Activated CD4-positive, alpha-beta T cell treated with anti-CD3 and anti-CD28 coated beads for 24 hours (primary cell): ENCODE measurements at regions not wholly inside any gene's neighbourhood (a gene's known extent, or its start where the extent isn't known, plus 50 kb on each side); places are given as distances from the start of the nearest gene placed in this dataset.

Source experiments
- DNase-seq, 2 donors: peaks; one replicate each; pipeline ENCODE4 v3.0.0-alpha.2; 2020; ENCODE audit warnings: low read depth in 2 of 2

- DNase-seq = no peak
These were observed 312.3 kb downstream of the HAO1 start for GRCh38 chr20:7627734-7628663.

- no peak for DNase-seq
These were observed 310.4 kb downstream of the HAO1 start for GRCh38 chr20:7629880-7630279.

GRCh38 chr20:7637184-7637583 lies 303.1 kb downstream of the HAO1 start:
- DNase-seq = no peak

GRCh38 chr20:7650086-7650879 lies 290.0 kb downstream of the HAO1 start:
- no peak for DNase-seq

- no peak for DNase-seq
These were observed 286.0 kb downstream of the HAO1 start for GRCh38 chr20:7654231-7654630.

- DNase-seq = no peak
These were observed 283.4 kb downstream of the HAO1 start for GRCh38 chr20:7656687-7657467.

GRCh38 chr20:7657569-7657968 lies 282.7 kb downstream of the HAO1 start:
- no peak for DNase-seq

GRCh38 chr20:7660165-7660564 lies 280.1 kb downstream of the HAO1 start:
- DNase-seq = no peak

- no peak for DNase-seq
These were observed 274.9 kb downstream of the HAO1 start for GRCh38 chr20:7665376-7665775.

GRCh38 chr20:7667194-7667593 lies 273.1 kb downstream of the HAO1 start:
- DNase-seq = no peak

GRCh38 chr20:7672571-7672970 lies 267.7 kb downstream of the HAO1 start:
- DNase-seq = no peak

- DNase-seq = no peak
These were observed 266.4 kb downstream of the HAO1 start for GRCh38 chr20:7673841-7674240.

GRCh38 chr20:7682916-7683315 lies 257.3 kb downstream of the HAO1 start:
- no peak for DNase-seq

GRCh38 chr20:7687065-7687464 lies 253.2 kb downstream of the HAO1 start:
- no peak for DNase-seq

GRCh38 chr20:7689151-7689550 lies 251.1 kb downstream of the HAO1 start:
- no peak for DNase-seq

GRCh38 chr20:7691647-7692269 lies 248.5 kb downstream of the HAO1 start:
- DNase-seq = no peak

- no peak for DNase-seq
These were observed 247.8 kb downstream of the HAO1 start for GRCh38 chr20:7692478-7692877.

GRCh38 chr20:7693761-7694160 lies 246.5 kb downstream of the HAO1 start:
- DNase-seq = no peak

GRCh38 chr20:7695051-7695495 lies 245.2 kb downstream of the HAO1 start:
- no peak for DNase-seq

GRCh38 chr20:7695635-7696034 lies 244.6 kb downstream of the HAO1 start:
- no peak for DNase-seq

- no peak for DNase-seq
These were observed 243.9 kb downstream of the HAO1 start for GRCh38 chr20:7696311-7696710.

GRCh38 chr20:7702141-7702540 lies 238.1 kb downstream of the HAO1 start:
- DNase-seq = no peak
